ENCODE measurements at regions not wholly inside any gene's neighbourhood (a gene's known extent, or its start where the extent isn't known, plus 50 kb on each side); places are given as distances from the start of the nearest gene placed in this dataset.

DNA sequence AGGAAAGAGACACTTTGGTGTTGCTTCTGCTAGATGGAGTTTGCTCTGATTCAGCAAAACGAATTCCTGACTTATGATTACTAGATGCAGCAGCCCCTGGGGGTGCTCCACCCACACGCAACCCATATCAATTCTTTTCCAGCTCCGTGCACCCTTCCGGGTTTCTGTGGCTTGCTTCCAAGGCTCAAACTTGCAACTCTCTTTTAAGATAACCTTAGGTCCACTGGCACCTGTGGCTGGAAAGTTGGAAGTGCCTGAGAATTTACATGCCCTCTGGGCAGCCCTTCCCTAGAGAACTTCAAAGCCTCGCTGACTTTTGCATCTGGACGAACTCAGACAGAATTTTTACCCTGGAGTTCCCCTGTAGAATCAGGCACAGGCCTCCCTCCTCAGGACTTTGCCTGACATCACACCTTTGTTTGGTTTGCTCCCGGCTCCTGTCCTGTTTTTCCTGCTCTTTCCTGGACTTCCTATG, 224.9 kb downstream of the SNX18 start:
- Histone ChIP-seq H3K27me3 (no peaks in the 10 kb centered on the region), H3K9me3 (no peaks in the 10 kb centered on the region), H3K4me3 (no peak overlapping the region), H3K36me3 (no peaks in the 10 kb centered on the region), H3K27ac (peak overlapping the region in 1 of 4 donors; percentile 81), H3K4me1 (peaks cover 30 to 44% (median 41%) of the 10 kb centered on the region in 4 donors)
- ATAC-seq (ENCODE audit: low FRiP score in 2 of 2) (no peak), DNase-seq (no peak)
- WGBS, 2 donors: 44 to 52% methylated on average over 7 of the region's 7 CpGs
- TF ChIP-seq POLR2A (IDR thresholded peaks at IDR 0.05): no peak
- no peak for TF ChIP-seq EP300 (IDR thresholded peaks at IDR 0.05)
- TF ChIP-seq CTCF (IDR thresholded peaks at IDR 0.05): peak in 1 of 6 experiments; percentile 17
- no peak for TF ChIP-seq POLR2AphosphoS5 (IDR thresholded peaks at IDR 0.05)

DNA sequence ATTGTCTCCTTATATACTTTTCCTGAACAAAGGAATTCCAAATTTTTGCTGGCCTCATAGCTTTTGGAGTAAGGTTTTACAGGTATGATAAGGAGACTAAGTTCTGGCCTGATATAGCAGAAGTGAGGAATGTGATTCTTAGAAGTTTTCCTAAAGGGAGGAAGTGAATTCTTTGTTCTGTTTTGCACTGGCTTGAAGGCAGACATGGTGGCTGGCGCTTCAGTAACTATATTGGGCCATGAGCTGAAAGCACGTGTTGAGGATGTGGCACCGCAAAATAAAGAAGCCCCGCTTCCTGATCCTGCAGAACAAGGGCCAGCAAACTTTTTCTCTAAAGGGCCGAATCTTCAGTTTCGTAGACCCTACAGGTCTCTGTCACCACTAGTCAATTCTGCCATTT, 224.2 kb downstream of the SNX18 start:
- Histone ChIP-seq H3K4me3 (no peak overlapping the region), H3K4me1 (peaks cover 30 to 44% (median 41%) of the 10 kb centered on the region in 4 donors), H3K9me3 (no peaks in the 10 kb centered on the region), H3K36me3 (no peaks in the 10 kb centered on the region), H3K27me3 (no peaks in the 10 kb centered on the region), H3K27ac (no peak overlapping the region)
- ATAC-seq (ENCODE audit: low FRiP score in 2 of 2) (no peak), DNase-seq (no peak)
- WGBS, 2 donors: 86 to 94% methylated on average over 6 of the region's 6 CpGs
- TF ChIP-seq CTCF (IDR thresholded peaks at IDR 0.05): no peak
- no peak for TF ChIP-seq POLR2AphosphoS5 (IDR thresholded peaks at IDR 0.05)
- no peak for TF ChIP-seq EP300 (IDR thresholded peaks at IDR 0.05)
- TF ChIP-seq POLR2A (IDR thresholded peaks at IDR 0.05): no peak

GRCh38 chr5:54740141-54740540, 222.6 kb downstream of the SNX18 start:
- 100% methylated on average over 5 of the region's 5 CpGs for WGBS, 2 donors
- no peak overlapping the region for H3K4me3 ChIP-seq
- TF ChIP-seq POLR2A (IDR thresholded peaks at IDR 0.05) (no peak), POLR2AphosphoS5 (IDR thresholded peaks at IDR 0.05) (no peak), EP300 (IDR thresholded peaks at IDR 0.05) (no peak), CTCF (IDR thresholded peaks at IDR 0.05) (no peak)
- no peaks in the 10 kb centered on the region for H3K36me3 ChIP-seq
- no peaks in the 10 kb centered on the region for H3K9me3 ChIP-seq
- H3K27ac ChIP-seq: no peak overlapping the region
- H3K27me3 ChIP-seq: no peaks in the 10 kb centered on the region
- DNase-seq: no peak
- no peak for ATAC-seq (ENCODE audit: low FRiP score in 2 of 2)
- H3K4me1 ChIP-seq: peaks cover 28 to 39% (median 36%) of the 10 kb centered on the region in 4 donors

DNA sequence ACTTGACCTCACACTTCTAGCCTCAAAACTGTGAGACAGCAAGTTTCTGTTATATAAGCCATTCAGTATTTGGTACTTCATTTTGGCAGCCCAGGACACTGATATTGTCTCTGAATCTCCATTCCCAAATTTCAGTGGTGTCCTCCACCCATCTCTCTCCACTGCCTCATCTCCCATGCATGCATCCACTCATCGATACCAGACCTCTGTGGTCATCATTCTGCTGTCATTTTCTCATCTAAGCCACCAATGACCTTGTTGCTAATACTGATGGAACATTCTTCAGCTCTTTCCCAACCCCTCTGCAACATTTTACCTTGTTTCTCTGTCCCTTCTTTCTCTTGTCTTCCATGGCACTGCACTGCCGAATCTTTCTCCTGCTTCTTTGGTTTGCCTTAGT, 221.8 kb downstream of the SNX18 start:
- WGBS, 2 donors: 98 to 100% methylated on average over 2 of the region's 2 CpGs

More for the DNA sequence above, 221.8 kb downstream of the SNX18 start:
- H3K27me3 ChIP-seq: no peaks in the 10 kb centered on the region
- no peak overlapping the region for H3K27ac ChIP-seq
- DNase-seq (no peak), ATAC-seq (ENCODE audit: low FRiP score in 2 of 2) (peak in 1 of 2 donors; percentile 14)
- no peaks in the 10 kb centered on the region for H3K36me3 ChIP-seq
- H3K4me1 ChIP-seq: peaks cover 21 to 32% (median 29%) of the 10 kb centered on the region in 4 donors
- TF ChIP-seq POLR2A (IDR thresholded peaks at IDR 0.05): no peak
- no peak for TF ChIP-seq CTCF (IDR thresholded peaks at IDR 0.05)
- TF ChIP-seq EP300 (IDR thresholded peaks at IDR 0.05): no peak
- TF ChIP-seq POLR2AphosphoS5 (IDR thresholded peaks at IDR 0.05): no peak
- no peak overlapping the region for H3K4me3 ChIP-seq
- no peaks in the 10 kb centered on the region for H3K9me3 ChIP-seq
